ENCODE measurements at regions not wholly inside any gene's neighbourhood (a gene's known extent, or its start where the extent isn't known, plus 50 kb on each side); places are given as distances from the start of the nearest gene placed in this dataset.

DNA sequence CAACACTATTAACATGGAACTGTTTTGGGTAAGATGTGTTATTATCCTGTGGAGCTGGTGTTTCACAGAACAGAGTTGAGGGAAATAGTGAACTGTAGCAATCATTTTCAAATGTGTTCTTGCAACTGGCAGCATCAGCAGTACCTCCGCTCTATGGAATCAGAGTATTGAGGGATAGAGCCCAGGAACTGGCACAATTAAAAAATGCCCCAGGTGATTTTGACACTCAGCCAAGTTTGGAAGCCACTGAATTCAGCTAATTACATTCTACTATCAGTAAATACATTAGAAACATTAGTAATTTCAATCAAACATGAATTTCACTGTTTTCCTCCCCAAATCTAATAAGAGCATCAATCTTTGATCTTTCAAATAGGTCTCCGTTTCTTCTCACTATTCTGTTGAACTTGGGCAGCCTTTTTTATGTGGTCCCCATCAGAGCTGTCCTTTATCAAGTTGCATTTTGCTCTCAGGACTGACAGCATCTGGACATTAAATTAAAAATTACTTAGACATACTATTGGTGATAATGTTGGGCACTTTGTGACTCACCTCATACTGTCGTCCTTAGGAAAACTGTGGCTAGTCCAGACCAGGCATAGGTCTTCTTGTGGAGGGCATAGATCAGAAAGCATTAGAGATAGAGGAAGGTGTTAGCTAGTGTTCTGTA is 251.5 kb downstream of the DHX35 start:
- DNase-seq (ENCODE audit: low read depth) = no peak

DNA sequence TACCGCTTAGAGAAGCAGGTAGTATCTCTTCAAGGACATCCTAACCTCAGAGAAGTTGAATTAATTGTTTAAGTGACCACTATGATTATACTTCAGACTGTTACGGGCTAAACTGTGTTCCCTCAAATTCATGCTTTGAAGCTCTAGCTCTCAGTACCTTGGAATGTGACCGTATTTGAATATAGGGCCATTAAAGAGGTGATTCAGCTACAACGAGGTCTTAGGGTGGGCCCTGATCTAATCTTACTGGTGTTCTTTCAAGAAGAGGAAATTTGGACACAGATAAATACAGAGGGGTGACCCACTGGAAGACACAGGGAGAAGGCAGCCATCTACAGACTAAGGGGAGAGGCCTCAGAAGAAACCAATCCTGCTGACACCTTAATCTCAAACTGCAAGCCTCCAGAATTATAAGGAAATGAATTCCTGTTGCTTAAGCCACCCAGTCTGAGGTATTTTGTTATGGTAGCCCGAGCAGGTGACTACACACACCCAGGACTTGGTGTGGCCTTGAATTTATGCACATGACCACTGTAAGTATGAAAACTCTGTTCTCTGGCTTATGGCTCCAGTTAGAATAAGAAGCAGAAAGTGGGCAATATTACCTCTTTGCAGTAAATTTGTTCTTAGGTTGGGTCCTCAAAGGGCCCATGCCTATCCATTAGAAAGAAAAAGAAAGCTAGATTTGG is 249.1 kb downstream of the DHX35 start:
- DNase-seq (ENCODE audit: low read depth) = no peak

DNA sequence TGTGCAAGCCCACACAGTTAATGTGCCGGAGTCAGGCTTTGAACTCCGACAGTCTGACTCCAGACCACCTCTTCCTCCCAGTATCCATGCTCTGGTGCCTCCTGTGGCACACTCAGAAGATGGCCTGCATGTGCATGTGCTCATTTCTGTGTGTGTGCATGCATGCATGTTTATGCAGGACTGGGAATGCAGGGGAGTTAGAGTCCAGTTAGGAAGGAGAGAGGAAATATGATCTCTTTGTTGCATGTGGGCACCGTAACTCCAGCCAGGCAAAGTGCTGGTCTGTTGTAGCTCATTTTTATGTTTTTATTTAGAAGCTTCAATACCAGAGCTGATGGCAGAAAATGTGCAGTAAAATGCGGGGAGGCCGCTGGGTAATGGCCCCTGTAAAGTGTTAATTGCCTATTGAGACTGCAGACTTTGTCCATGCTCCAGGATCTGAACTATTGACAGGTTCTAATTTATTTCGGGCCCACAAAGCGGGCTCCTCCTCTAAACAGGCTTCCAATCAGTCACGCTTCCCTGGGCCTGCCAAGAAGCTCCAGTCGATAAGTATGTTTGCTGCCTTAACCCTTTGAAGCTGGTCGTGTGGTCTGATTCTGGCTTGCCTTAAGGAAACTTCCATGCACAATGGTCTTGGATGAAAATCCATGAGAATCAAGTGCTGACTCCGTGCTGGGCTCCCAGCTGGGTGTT is 248.3 kb downstream of the DHX35 start:
- no peak for DNase-seq (ENCODE audit: low read depth)

DNA sequence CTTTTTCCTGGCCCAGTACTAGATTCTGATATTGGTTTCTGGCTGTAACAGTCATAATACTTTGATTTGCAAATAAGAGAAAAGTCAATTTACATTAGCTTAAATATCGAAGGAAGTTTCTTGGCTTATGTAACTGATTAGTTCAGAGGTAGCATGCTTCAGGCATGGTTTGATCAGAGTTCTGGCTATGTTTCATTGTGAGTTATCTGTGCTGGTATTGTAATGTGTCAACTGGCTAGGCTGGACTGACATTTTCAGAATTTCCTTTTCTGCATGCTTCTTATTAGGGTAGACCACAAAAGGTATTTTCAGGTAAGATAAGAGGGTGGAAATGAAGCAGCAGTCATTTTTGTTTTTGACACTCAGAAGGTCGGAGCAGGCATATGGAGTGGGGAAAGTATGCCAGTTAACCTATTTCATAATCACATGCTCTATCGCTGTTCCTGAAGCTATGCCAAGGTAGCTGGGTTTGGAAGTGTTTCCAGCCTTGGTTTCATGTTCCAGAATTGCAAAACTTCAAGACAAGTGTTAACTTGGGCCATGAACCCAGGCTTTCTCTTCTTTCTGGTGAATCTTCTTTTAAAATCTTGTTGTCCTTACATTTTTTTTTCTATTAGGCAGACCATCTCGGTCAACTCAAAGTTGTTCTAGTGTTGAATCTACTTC is 244.9 kb downstream of the DHX35 start:
- no peak for DNase-seq (ENCODE audit: low read depth)

DNA sequence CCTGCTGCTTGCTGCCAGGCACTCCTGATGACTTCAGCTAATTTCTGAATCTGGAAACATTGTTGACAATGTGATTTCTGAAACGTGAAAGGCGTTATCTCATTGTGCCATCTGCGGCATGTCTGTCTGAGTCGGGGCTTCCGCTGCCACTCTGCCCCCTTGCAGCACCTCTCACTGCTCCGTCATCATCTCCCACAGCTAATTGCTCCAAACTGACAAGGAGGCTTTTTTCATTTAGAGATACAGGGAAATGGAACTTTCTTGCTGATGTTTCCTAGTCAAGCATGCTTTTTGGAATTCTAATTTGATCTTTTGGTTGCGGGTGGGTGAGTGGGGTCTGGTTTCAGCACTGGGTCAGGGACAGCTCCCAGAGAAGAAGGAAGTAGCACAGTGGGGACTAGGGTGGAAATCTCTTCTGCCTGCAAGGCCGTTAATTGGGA is 233.5 kb downstream of the DHX35 start:
- DNase-seq (ENCODE audit: low read depth) = no peak

GRCh38 chr20:39190666-39191570 is 228.8 kb downstream of the DHX35 start:
- DNase-seq (ENCODE audit: low read depth) = no peak

DNA sequence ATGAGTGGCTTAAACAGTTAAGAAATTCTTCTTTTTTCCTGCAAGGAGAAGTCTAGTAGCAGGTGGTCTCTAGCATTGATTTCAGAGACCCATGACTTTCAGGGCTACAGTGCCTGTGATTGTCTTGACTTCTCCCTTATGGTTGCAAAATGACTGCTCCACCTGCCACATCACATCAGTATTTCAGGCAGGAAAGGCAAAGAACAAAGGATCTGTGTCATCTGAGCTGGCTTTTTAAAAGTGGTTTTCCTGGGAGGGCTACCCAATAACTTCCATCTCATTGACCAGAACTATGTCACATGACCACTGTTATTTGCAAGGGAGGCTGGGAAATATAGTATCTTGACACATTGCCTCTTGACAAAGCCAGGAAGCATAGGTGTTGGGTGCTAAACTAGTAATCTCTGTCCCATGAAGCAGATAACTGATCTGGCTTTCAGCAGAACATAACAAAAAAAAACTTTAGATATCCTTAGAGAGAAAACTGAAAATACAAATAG is 226.2 kb downstream of the DHX35 start:
- DNase-seq (ENCODE audit: low read depth) = no peak

DNA sequence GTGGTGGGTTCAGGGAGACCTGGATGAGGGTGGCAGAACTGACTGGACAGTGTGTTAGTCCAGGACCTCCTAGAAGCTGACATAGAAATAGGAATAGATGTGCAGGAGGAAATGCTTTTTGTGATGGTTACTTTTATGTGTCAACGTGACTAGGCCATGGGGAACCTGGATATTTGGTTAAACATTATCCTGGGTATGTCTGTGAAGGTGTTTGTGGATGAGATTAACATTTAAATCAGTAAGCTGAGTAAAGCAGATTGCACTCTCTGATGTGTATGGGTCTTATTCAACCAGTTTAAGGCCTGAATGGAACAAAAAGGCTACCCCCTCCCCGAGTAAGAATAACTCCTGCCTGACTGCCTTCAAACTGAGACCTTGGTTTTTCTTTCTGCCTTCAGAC is 219.3 kb downstream of the DHX35 start:
- no peak for DNase-seq (ENCODE audit: low read depth)

- no peak for DNase-seq (ENCODE audit: low read depth)
Measured at GRCh38 chr20:39176457-39176856, 214.3 kb downstream of the DHX35 start.

GRCh38 chr20:39170896-39171463 is 208.8 kb downstream of the DHX35 start:
- DNase-seq (ENCODE audit: low read depth) = no peak

- DNase-seq (ENCODE audit: low read depth) = no peak
Measured at GRCh38 chr20:39165099-39165498, 203.0 kb downstream of the DHX35 start.

DNA sequence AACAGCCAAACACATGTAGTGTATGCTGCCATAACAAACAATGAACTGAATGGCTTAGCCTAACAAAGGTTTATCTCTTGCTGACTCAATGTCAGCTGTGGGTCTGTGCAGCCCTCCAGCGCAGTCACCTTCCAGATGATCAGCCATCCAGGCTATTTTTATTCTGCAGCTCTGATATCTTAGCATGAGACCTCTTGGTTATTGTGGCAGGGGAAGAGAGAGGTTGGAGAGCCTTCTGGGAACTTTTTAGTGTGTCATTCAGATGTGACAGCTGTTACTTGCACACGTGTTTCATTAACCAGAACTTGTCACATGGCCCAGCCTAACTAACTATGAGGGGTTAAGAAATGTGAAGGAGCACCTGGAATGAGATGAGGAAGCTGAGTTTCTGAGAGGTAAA is 202.5 kb downstream of the DHX35 start:
- DNase-seq (ENCODE audit: low read depth) = no peak

DNA sequence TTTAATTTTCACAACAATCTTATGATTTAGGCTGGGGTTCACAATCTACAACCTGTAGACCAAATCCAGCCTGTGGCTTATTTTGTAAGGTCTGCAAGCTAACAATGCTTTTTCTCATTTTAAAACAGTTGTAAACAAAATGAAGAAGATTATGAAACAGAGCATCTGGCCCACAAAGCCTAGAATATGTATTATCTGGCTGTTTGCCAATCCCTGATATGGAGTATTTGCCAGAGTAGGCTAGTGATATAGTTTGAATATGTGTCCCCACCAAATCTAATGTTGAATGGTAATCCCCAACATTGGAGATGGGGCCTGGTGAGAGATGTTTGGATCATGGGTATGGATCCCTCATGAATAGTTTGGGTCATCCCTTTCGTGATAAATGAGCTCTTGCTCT is 201.8 kb downstream of the DHX35 start:
- no peak for DNase-seq (ENCODE audit: low read depth)

DNA sequence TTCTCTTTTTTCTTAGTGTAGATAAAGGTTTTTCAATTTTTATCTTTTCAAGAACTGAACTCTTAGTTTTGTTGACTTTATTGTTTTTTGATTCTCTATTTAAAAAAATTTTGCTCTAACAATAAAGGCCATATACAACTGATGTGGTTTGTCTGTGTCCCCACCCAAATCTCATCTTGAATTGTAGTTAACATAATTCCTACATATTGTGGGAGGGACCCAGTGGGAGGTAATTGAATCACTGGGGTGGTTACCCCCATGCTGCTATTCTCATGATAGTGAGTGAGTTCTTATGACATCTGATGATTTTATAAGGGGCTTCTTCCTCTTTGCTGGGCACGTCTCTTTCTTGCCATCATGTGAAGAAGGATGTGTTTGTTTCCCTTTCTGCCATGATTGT is 199.8 kb downstream of the DHX35 start:
- no peak for DNase-seq (ENCODE audit: low read depth)

DNA sequence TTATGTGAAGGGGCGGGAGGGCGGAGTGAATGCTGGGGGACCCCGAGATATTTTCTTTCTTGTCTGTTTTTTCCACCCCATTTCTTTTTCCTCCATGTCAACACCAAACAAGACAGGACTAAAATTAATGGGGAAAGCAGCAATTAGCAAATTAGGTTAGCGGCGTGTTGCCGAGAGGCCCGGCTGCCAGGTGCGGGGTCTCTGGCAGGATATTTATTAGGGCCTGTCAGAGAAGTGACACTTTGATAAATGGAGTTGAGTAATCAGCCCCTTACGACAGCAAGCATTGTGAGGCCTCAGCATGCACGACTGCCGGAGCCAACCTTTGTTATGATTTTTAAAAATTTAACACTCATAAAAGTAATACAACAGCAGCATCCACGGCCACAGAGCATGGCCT is 193.8 kb downstream of the DHX35 start:
- no peak for DNase-seq (ENCODE audit: low read depth)

DNA sequence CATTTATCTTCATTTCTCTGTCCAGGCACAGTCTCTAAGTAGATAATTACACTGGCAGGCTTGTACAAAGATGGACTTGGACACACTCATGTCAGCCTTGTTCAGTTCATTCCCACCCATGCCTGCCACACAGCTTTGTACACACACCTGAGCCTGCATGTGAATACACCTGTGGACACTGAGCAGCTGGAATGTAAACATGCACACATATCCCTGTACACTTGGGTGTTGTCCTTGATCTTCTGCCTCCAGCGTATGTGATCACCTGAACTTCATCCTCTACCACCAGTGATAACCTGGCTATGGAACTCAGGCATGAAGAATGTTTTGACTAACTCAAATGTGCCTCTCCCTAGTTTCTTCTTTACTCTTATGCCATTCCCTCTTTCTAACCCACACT is 190.6 kb downstream of the DHX35 start:
- DNase-seq (ENCODE audit: low read depth) = no peak

DNA sequence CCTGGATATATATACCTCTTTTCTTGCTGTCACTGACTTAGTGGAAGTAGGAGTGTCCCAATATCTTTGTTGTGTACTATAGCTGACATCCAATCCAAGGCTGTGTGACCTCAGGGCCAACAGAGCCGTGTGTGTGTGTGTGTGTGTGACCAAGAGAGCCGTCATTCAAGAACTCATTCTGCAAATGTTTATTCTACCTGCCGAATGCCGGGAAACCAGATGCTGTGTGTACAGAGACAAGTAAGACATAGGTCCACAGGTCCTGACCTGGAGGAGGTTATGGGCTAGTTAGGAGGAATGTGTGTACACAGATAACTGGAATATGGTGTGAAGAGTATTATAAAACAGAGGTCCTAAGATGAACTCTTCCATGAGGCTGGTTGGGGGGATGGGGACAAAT is 190.0 kb downstream of the DHX35 start:
- DNase-seq (ENCODE audit: low read depth) = no peak

DNA sequence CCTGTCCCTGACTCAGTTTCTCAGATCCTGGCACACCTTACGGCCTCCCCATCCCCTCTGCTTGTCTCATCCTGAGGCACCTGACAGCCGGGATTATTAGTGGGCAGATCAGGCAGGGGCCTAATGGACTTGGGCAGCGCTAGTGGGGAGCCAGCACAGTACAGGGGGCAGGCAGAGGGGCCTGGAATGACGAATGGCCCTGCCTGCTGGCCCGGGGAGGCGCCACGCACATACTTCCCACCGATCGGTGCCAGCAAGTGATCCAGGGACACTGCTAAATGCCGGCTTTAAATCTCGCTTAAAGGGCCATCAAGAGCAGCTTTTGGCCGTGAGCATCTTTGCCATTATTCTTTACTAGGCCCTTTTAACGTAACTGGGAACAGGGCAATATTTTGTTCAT is 188.4 kb downstream of the DHX35 start:
- no peak for DNase-seq (ENCODE audit: low read depth)

DNA sequence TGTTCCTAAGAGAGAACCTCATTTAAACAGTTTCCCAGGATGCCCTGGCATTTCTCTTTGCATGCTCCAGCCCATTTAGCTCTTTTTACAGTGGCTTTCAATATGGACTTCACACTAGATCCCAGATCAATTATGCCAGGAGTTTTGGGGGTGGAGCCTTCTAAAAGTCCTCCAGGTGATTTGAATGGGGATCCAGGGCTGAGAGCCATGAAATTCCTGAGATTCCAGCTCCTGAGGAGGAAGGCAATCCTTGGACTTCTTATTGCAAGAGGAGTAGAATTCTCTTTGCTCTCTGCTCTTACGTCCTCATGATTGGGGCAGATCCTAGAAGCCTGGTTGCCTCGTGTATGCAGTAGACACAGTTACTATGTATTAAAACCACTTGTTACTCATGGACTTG is 184.2 kb downstream of the DHX35 start:
- DNase-seq (ENCODE audit: low read depth) = no peak

GRCh38 chr20:39145921-39146320 is 183.8 kb downstream of the DHX35 start:
- no peak for DNase-seq (ENCODE audit: low read depth)

DNA sequence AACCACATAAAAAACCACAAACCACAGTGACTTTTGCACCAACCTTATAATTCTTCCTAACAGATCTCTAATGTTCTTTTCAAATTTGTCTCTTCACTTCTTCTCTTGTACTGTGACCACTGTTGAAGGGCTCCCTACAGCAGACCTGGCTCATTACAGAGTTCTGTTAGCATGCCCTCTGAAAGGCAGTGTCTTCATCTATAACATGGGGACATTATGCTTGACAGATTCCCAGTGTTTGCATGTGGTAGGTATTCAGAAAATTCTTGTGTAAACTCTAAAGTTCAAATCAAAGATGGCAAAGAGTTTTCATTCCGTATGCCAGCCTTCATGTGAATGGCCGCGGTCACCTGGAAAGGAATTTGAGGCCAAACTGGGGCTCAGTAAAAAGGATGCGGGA is 182.6 kb downstream of the DHX35 start:
- DNase-seq (ENCODE audit: low read depth) = no peak

All from activated T-helper 1 cell treated with Interleukin-2 at 50 U/mL for 16 hours (primary cell).